HepG2 (cell line): ENCODE measurements at regions not wholly inside any gene's neighbourhood (a gene's known extent, or its start where the extent isn't known, plus 50 kb on each side); places are given as distances from the start of the nearest gene placed in this dataset.

ENCODE experiments used
- ATAC-seq: fragments of 200-7000 bp; cut with Tn5 transposase; 3 replicates; pipeline ENCODE4 v1.9.1; 2020; ENCODE audit warnings: mild to moderate bottlenecking, moderate library complexity
- BruUV-seq: library from RNA; stranded (reverse); fragments of 400-500 nt; replicated peaks from 2 replicates; lab custom pipeline; 2021; lab: Mats Ljungman, UMichigan
- CTCF ChIA-PET: fragments of 300-600 bp; formaldehyde crosslinking; extraction: SDS; loops from one replicate; lab custom pipeline; 2021; ENCODE audit warnings: low total read pairs, inconsistent platforms, low intra/inter-chr PET ratio; lab: Yijun Ruan, JAX
- POLR2A ChIA-PET: fragments of 350-600 bp; sonication (Branson Sonifier 250); formaldehyde crosslinking; loops from one replicate; lab custom pipeline; 2020; ENCODE audit warnings: antibody characterized with exemption, inconsistent platforms; lab: Yijun Ruan, JAX
- DNase-seq: peaks from one replicate; pipeline ENCODE4 v3.0.0-alpha.2; 2015; ENCODE audit warnings: low spot score
- FAIRE-seq: peaks from 3 replicates; lab custom pipeline; 2011; peaks lifted over from hg19 to GRCh38; lab: Jason Lieb, UNC
- H2AFZ ChIP-seq: one replicate; pipeline ENCODE4 v1.6.1; 2011; ENCODE audit warnings: low read length, inconsistent platforms
- H3K27ac ChIP-seq: fragments of 300-600 bp; 3 replicates; pipeline ENCODE4 v1.8.0; 2011; ENCODE audit warnings: mixed run types, mild to moderate bottlenecking, mixed read lengths, low read length, inconsistent platforms; ENCODE audit not compliant: insufficient read depth; ENCODE audit errors: extremely low read length
- H3K27me3 ChIP-seq, 2 experiments: fragments of 200-600 bp in 1 of 2; 2 replicates in 1 of 2; 3 replicates in 1 of 2; pipeline versions ENCODE4 v1.6.0 to v1.8.0; 2011; ENCODE audit warnings: low read length in 2 of 2, mild to moderate bottlenecking in 2 of 2, moderate library complexity in 2 of 2, inconsistent platforms in 1 of 2; ENCODE audit not compliant: insufficient read depth in 2 of 2, control insufficient read depth in 1 of 2
- H3K36me3 ChIP-seq, 2 experiments: fragments of 200-600 bp in 1 of 2; replicated peaks in 1 of 2; 2 replicates in 1 of 2; 3 replicates in 1 of 2; pipeline versions ENCODE4 v1.5.1 to v1.8.0; 2011; ENCODE audit warnings: low read length in 2 of 2, inconsistent platforms in 1 of 2; ENCODE audit not compliant: insufficient read depth in 2 of 2, control insufficient read depth in 1 of 2
- H3K4me1 ChIP-seq: 2 replicates; pipeline ENCODE4 v1.5.1; 2012; ENCODE audit warnings: low read length, inconsistent platforms; ENCODE audit not compliant: insufficient read depth
- H3K4me2 ChIP-seq: 2 replicates; pipeline ENCODE4 v1.6.0; 2011; ENCODE audit warnings: low read depth, low read length, inconsistent platforms
- H3K4me3 ChIP-seq, 3 experiments: fragments of 200-600 bp in 1 of 3; sonication (generic), shearing (Covaris generic) in 1 of 3; replicated peaks in 1 of 3; 2 replicates each; pipeline ENCODE4 v1.5.1; 2011 to 2016; ENCODE audit warnings: low read length in 3 of 3, inconsistent platforms in 2 of 3, low read depth in 2 of 3, mild to moderate bottlenecking in 2 of 3, control low read depth in 1 of 3, mixed read lengths in 1 of 3; ENCODE audit not compliant: insufficient read depth in 1 of 3
- H3K79me2 ChIP-seq: one replicate; pipeline ENCODE4 v1.6.1; 2011; ENCODE audit warnings: low read length, inconsistent platforms; ENCODE audit not compliant: insufficient read depth
- H3K9ac ChIP-seq: 2 replicates; pipeline ENCODE4 v1.6.0; 2011; ENCODE audit warnings: mild to moderate bottlenecking, low read depth, low read length, inconsistent platforms; ENCODE audit not compliant: insufficient read depth
- H3K9me3 ChIP-seq: 2 replicates; pipeline ENCODE4 v1.5.1; 2012; ENCODE audit warnings: mild to moderate bottlenecking, low read length
- H4K20me1 ChIP-seq: 2 replicates; pipeline ENCODE4 v1.6.0; 2011; ENCODE audit warnings: inconsistent platforms, mild to moderate bottlenecking, low read length, moderate library complexity; ENCODE audit not compliant: insufficient read depth
- AHDC1 ChIP-seq: sonication (generic); formaldehyde crosslinking; IDR thresholded peaks from 2 replicates; pipeline ENCODE4 v1.5.1; 2020; ENCODE audit warnings: mild to moderate bottlenecking, missing genetic modification reagents, borderline replicate concordance
- ERF ChIP-seq: IDR thresholded peaks from 2 replicates; pipeline ENCODE4 v1.6.1; 2018; ENCODE audit warnings: missing biosample characterization, missing genetic modification reagents
- FLYWCH1 ChIP-seq: sonication (generic); formaldehyde crosslinking; IDR thresholded peaks from 2 replicates; pipeline ENCODE4 v1.8.1; 2023; ENCODE audit warnings: mild to moderate bottlenecking, missing genetic modification reagents
- HMG20B ChIP-seq: conservative IDR thresholded peaks from 2 replicates; pipeline ENCODE4 v1.6.1; 2016; ENCODE audit warnings: missing genetic modification reagents, missing compliant biosample characterization
- HOXA3 ChIP-seq: sonication (generic); formaldehyde crosslinking; IDR thresholded peaks from 2 replicates; pipeline ENCODE4 v1.5.0; 2020; ENCODE audit warnings: missing genetic modification reagents
- PHF5A ChIP-seq: IDR thresholded peaks from one replicate; pipeline ENCODE4 v1.6.1; 2018; ENCODE audit warnings: low read depth, missing genetic modification reagents; ENCODE audit not compliant: unreplicated experiment
- RAD51 ChIP-seq: fragments of 450-650 bp; IDR thresholded peaks from 2 replicates; pipeline ENCODE4 v1.6.1; 2016; ENCODE audit warnings: borderline replicate concordance
- SNAPC5 ChIP-seq: sonication (generic); formaldehyde crosslinking; IDR thresholded peaks from 2 replicates; pipeline ENCODE4 v1.8.1; 2023; ENCODE audit warnings: mild to moderate bottlenecking, missing genetic modification reagents, borderline replicate concordance
- SP4 ChIP-seq: sonication (generic); formaldehyde crosslinking; IDR thresholded peaks from 2 replicates; pipeline ENCODE4 v1.8.1; 2023; ENCODE audit warnings: mild to moderate bottlenecking, missing genetic modification reagents
- STAT6 ChIP-seq: sonication (generic); formaldehyde crosslinking; IDR thresholded peaks from 2 replicates; pipeline ENCODE4 v1.4.0; 2020; ENCODE audit warnings: missing genetic modification reagents, mild to moderate bottlenecking, borderline replicate concordance
- ZNF558 ChIP-seq: sonication (generic); formaldehyde crosslinking; IDR thresholded peaks from 2 replicates; pipeline ENCODE4 v1.9.0; 2022; ENCODE audit warnings: mild to moderate bottlenecking, missing genetic modification reagents, borderline replicate concordance
- ZNF619 ChIP-seq: sonication (generic); formaldehyde crosslinking; IDR thresholded peaks from 2 replicates; pipeline ENCODE4 v1.4.0; 2020; ENCODE audit warnings: mild to moderate bottlenecking, missing genetic modification reagents
- ZNF746 ChIP-seq: sonication (generic); formaldehyde crosslinking; IDR thresholded peaks from 2 replicates; pipeline ENCODE4 v1.8.0; 2022; ENCODE audit warnings: mild to moderate bottlenecking, missing genetic modification reagents
- ZNF788 ChIP-seq: sonication (generic); formaldehyde crosslinking; IDR thresholded peaks from 2 replicates; pipeline ENCODE4 v1.5.0; 2020; ENCODE audit warnings: mild to moderate bottlenecking, missing genetic modification reagents, borderline replicate concordance
- in situ Hi-C: cut with HindIII; loops from 2 replicates; pipeline ENCODE4 v1.10.0; 2017; ENCODE audit warnings: low pct_unique_long_range_greater_than_20kb; ENCODE audit not compliant: extremely low pct_ligation_motif_present
- intact Hi-C: fragments of 100-400 bp; cut with micrococcal nuclease; formaldehyde crosslinking; loops from one replicate; pipeline ENCODE4 v1.10.0; 2022; ENCODE audit not compliant: unreplicated experiment
- TF ChIP-seq, protein P1 (sequence below): sonication (generic); formaldehyde crosslinking; IDR thresholded peaks from 2 replicates; pipeline ENCODE4 v1.4.0; 2020; ENCODE audit warnings: missing genetic modification reagents; ENCODE audit errors: not compliant biosample characterization
- TF ChIP-seq, protein P2 (sequence below): sonication (generic); formaldehyde crosslinking; IDR thresholded peaks from 2 replicates; pipeline ENCODE4 v1.5.0; 2020; ENCODE audit warnings: missing genetic modification reagents

DNA sequence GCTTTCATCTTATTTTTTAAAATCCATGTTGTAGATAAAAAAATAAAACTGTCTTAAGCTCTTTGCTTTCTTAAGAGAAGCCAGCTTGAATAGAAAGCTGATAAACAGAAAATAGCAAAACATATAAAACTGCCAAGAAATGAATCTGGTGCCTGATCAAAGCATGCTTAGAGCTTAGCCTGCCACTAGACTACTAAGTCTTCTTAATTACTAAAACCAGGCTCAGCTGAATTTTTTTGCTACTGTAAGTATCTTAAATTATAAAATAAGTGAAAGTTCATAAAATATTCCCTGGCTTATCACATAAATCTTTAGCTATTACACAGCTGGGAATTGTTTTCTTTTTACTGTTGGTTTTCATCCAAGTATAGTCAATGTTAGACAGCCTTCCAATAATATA is 803.9 kb downstream of the DIPK2A start:
- Histone ChIP-seq H3K4me3 (no peak overlapping the region), H3K4me2 (no peak overlapping the region), H3K27ac (no peak overlapping the region), H3K27me3 (no peaks in the 10 kb centered on the region), H3K9ac (no peak overlapping the region), H2AFZ (no peak overlapping the region), H3K4me1 (no peaks in the 10 kb centered on the region), H4K20me1 (no peaks in the 10 kb centered on the region), H3K79me2 (no peaks in the 10 kb centered on the region), H3K36me3 (no peaks in the 10 kb centered on the region), H3K9me3 (no peaks in the 10 kb centered on the region)
- intact Hi-C loops, result no loop called here
- DNase-seq (no peak), ATAC-seq (no peak), FAIRE-seq (no peak)
- ChIA-PET POLR2A (no interaction called here), CTCF (no interaction called here)
- in situ Hi-C loops, result no loop called here
- BruUV-seq, result no TSS peak
- TF ChIP-seq, protein P1, sequence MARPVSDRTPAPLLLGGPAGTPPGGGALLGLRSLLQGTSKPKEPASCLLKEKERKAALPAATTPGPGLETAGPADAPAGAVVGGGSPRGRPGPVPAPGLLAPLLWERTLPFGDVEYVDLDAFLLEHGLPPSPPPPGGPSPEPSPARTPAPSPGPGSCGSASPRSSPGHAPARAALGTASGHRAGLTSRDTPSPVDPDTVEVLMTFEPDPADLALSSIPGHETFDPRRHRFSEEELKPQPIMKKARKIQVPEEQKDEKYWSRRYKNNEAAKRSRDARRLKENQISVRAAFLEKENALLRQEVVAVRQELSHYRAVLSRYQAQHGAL (CRISPR knock-in tag), result no peak
- TF ChIP-seq ZNF619 (CRISPR knock-in tag), result no peak
- TF ChIP-seq ERF, result no peak
- TF ChIP-seq STAT6 (CRISPR knock-in tag), result no peak
- TF ChIP-seq RAD51, result no peak
- TF ChIP-seq FLYWCH1 (CRISPR knock-in tag), result no peak
- no peak for TF ChIP-seq HOXA3
- TF ChIP-seq SNAPC5 (CRISPR knock-in tag), result no peak
- TF ChIP-seq ZNF746 (CRISPR knock-in tag), result no peak
- no peak for TF ChIP-seq ZNF558
- no peak for TF ChIP-seq ZNF788 (CRISPR knock-in tag)
- TF ChIP-seq PHF5A (CRISPR knock-in tag), result no peak
- no peak for TF ChIP-seq HMG20B (CRISPR knock-in tag)
- no peak for TF ChIP-seq SP4
- no peak for TF ChIP-seq AHDC1 (CRISPR knock-in tag)
- TF ChIP-seq, protein P2, sequence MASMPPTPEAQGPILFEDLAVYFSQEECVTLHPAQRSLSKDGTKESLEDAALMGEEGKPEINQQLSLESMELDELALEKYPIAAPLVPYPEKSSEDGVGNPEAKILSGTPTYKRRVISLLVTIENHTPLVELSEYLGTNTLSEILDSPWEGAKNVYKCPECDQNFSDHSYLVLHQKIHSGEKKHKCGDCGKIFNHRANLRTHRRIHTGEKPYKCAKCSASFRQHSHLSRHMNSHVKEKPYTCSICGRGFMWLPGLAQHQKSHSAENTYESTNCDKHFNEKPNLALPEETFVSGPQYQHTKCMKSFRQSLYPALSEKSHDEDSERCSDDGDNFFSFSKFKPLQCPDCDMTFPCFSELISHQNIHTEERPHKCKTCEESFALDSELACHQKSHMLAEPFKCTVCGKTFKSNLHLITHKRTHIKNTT (CRISPR knock-in tag), result no peak
